GM19467 (cell line): ENCODE measurements at regions not wholly inside any gene's neighbourhood (a gene's known extent, or its start where the extent isn't known, plus 50 kb on each side); places are given as distances from the start of the nearest gene placed in this dataset.

Experiments
- ATAC-seq: cut with Tn5 transposase; IDR thresholded peaks from one replicate; pipeline ENCODE4 v1.9.1; 2021; ENCODE audit warnings: mild to moderate bottlenecking, moderate library complexity; ENCODE audit not compliant: unreplicated experiment

GRCh38 chr6:87995461-87995860, 52.2 kb upstream of the SPACA1 start:
- no peak for ATAC-seq

DNA sequence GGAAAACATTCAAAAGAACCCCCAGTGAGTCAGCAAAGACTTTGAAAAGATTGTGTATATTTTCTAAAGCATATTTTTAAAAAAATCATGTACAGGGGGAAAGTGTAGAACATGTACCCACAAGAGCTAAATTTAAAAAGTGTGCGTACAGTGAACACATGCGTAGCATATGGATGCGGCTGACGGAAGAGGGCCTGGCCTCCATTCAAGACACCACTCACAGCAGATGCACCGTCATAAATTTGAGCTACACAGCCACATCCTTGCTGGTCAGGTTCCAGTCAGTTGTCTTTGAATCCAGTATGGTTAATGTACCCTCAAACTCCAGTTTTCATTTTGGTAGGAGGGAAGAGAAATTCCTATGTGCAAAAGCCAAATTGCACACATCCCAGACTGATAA, 54.3 kb upstream of the SPACA1 start:
- no peak for ATAC-seq

DNA sequence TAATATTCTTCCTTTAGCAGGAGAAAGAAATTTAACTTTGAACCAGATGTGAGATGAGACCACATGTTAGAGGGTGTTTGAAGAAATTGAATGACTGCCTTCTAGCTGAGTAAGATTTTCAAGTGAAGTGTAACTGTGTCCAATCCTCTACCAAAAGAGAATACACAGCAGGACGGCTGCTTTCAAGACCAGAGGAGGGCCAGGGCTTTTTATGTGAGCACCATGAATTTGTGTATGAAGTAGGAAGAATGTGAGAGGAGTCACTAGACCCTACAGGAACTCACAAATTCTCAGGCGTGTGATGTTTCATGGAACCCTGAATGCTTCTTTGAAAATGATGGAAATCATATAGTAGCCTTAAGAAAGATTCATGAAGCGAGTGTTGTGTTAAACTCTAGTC, 56.8 kb upstream of the SPACA1 start:
- no peak for ATAC-seq

GRCh38 chr6:87982134-87982533, 65.5 kb upstream of the SPACA1 start:
- ATAC-seq: no peak

- ATAC-seq: no peak
Measured at GRCh38 chr6:87979737-87980136, 67.9 kb upstream of the SPACA1 start.

GRCh38 chr6:87976616-87977015, 71.0 kb upstream of the SPACA1 start:
- no peak for ATAC-seq

- ATAC-seq: no peak
Measured at GRCh38 chr6:87975561-87975960, 72.1 kb upstream of the SPACA1 start.

DNA sequence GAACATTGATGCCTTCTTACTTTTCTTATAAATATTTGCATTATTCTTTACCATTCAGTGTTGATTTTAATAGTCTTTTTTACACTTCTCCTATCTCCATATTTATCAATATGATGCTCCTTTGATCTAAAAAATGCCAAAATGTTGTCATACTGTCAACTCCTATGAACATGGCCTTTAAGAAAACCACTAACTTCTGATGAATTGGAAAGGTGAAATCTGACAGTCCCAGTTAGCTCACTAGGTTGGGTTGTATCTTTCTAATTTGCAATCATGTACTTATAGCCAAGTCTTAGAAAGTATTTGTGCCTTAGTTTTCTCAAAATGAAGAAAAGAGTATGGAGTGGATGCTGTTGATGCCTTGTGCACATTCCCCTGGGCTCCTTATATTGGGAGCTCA, 75.4 kb upstream of the SPACA1 start:
- no peak for ATAC-seq

- ATAC-seq: no peak
Measured at GRCh38 chr6:87971605-87972262, 75.9 kb upstream of the SPACA1 start.

- ATAC-seq: no peak
Measured at GRCh38 chr6:87968435-87969278, 79.0 kb upstream of the SPACA1 start.

DNA sequence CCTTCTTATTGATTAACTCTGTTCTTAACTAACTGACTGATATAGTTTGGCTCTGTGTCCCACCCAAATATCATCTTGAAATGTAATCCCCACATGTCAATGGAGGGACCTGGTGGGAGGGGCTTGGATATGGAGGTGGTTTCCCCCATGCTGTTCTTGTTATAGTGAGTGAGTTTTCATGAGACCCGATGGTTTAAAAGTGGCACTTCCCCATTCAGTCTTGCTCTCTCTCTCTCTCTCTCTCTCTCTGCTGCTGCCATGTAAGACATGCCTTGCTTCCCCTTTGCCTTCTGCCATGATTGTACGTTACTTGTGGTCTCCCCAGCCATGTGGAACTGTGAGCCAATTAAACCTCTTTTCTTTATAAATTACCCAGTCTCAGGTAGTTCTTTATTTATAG, 81.8 kb upstream of the SPACA1 start:
- ATAC-seq: no peak

GRCh38 chr6:87959083-87959482, 88.6 kb upstream of the SPACA1 start:
- no peak for ATAC-seq

DNA sequence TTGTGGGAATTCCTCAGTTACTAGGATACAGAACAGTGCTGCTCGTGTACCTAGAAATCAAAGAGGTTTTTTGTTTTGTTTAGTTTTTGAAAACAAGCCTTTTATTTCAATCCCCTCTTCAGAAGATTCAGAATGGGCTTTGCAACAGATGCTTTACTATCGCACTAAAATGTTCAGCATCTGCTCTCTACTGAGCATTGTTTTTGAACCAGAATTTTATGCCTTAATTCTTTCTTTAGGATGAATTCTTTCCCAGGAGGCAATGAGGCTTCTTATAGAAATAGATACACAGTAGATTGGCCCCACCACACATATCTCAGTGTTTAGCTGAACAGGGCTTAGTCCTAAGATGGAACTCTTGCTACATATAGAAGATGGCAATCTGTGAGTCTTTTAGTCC, 95.9 kb upstream of the SPACA1 start:
- no peak for ATAC-seq

DNA sequence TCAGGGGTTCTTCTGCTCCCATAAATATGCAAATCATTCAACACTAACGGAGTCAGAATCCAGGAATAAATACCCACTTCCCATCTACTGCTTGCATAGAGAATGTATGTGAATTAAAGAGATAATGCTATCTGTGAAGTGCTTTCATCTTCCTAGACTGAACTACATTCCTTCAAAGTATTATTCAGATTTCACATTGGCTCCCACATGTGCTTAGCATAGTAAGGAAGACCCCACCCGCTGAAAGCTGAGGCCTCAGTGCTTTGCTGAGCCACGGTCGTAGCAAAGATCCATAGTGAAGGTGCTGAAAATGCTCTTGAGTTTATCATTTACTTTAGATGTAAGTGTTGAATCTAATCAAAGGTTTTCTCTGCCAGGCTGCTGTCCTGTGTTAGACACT, 97.0 kb upstream of the SPACA1 start:
- no peak for ATAC-seq

GRCh38 chr6:87949194-87949593, 98.4 kb upstream of the SPACA1 start:
- no peak for ATAC-seq

DNA sequence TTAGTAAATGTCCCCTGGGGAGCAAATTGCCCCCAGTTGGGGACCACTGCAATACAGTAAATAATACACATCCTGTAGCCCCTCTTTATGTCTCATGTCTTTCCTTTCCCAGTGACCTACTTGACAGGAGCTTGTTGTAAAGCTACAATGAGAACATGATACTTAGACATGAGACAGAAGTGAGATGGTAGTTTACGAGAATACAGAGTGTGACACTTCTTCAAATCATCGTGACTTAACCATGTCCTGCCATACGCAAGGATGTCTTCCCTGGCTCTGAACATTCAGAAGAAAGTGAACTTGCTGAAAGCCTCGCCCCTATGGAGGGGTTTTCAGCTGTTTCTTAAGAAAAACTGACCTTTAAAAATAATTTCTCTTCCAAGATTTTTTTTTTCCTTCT, 101.0 kb upstream of the SPACA1 start:
- no peak for ATAC-seq

DNA sequence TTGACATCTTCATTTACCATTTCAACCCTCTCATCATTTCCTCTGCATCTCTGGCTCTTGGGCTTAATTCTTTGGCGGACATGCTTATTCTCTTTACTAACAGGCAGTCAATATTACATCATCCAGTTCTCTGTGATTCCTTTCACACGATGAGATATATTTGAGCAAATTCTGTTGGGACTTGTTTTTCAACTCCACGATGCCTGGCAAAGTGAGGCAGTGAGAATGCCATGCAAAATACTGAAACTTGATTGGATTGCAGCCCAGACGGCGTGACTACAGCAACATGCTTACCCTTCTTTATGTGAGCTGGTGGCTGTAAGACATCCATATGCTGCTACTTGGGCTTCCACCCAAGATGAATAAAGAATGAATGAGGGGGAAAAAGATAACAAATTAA, 101.7 kb upstream of the SPACA1 start:
- no peak for ATAC-seq

- ATAC-seq: no peak
Measured at GRCh38 chr6:87945181-87945580, 102.5 kb upstream of the SPACA1 start.

DNA sequence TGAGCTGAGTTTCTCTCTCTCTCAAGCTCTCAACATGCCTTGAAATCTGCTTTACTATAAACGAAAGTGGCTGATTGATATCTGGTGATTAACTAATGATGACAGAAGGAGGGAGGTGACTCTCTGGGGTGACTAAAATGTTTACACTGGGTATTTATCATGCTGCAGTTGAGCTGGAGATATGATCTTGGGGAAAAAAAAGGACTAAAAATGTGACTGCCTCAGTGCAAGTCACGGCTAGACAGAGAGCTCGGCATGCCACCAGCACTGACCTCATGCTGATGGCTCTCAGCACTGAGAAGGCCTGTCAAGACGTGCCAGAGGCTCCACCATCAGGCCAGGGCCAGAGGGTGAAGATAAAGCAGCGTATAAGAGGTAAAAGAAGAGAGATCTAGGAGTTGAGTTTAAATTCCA, 103.1 kb upstream of the SPACA1 start:
- no peak for ATAC-seq

- ATAC-seq: no peak
Measured at GRCh38 chr6:87943191-87943590, 104.5 kb upstream of the SPACA1 start.

DNA sequence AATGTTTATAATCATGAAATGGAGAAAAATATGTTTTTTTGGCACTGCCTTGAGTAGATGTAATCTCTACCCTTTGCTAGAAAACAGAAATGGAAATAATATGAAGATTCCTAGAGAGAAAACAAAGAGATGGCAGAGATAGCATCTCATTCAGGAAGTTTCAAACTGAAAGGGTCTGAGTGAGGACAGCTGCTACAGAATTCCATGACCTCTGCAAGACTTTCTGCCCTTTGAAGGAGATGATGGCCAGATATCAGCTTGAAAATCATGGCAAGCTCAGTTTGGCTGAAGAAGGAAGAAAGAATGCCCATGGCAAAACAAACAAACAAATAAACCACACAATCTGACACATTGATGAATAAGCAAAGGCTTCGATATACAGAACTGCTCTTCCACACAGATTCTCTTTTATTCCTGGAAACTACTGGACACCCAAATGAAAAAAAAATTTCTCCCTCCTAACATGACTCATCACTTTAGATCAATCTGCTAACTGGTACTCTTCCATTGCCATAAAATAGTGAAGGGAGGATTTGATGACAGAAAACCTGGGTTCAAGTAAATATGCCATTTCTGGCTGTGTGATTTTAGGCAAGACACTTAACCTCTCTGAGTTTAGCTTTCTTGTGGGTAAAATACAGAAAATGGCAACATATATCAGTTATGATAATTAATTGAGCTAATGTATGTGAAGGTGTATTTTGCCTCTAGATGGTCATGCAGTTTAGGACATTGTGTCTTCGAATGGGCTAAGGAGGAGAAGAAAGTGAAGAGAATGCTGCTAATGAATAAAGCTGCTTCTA, 105.9 kb upstream of the SPACA1 start:
- ATAC-seq: no peak

GRCh38 chr6:87939776-87940175, 107.9 kb upstream of the SPACA1 start:
- ATAC-seq: no peak
